Lower leg skin (tissue), 4 donors: ENCODE measurements at regions not wholly inside any gene's neighbourhood (a gene's known extent, or its start where the extent isn't known, plus 50 kb on each side); places are given as distances from the start of the nearest gene placed in this dataset.

Experiments used
- DNase-seq, 2 donors: peaks; one replicate each; pipeline ENCODE4 v3.0.0-alpha.2; 2019; ENCODE audit warnings: low spot score in 2 of 2
- H3K4me3 ChIP-seq: fragments of 200-600 bp; sonication (generic); 2 replicates; pipeline ENCODE4 v1.5.1; 2017; ENCODE audit warnings: mild to moderate bottlenecking, low read depth; ENCODE audit not compliant: poor library complexity, severe bottlenecking
- POLR2A ChIP-seq, 2 donors: fragments of 450-650 bp; IDR thresholded peaks; one replicate each; pipeline ENCODE4 v1.6.1; 2016 to 2017; ENCODE audit warnings: antibody characterized with exemption in 2 of 2, mild to moderate bottlenecking in 1 of 2, moderate library complexity in 1 of 2
- WGBS, 2 donors: methylation state at CpG; one replicate each; pipeline ENCODE4 v1.1.5; 2018; 5-methylcytosine and 5-hydroxymethylcytosine counted together
- intact Hi-C: fragments of 100-400 bp; cut with DNase I; formaldehyde crosslinking; loops from one replicate; pipeline ENCODE4 v1.15.0; 2023; ENCODE audit warnings: low total_unique reads
- TF ChIP-seq, protein P1 (sequence below), 3 donors: fragments of 450-650 bp; IDR thresholded peaks; one replicate each; pipeline ENCODE4 v1.5.1; 2016; ENCODE audit warnings: antibody characterized with exemption in 3 of 3, mild to moderate bottlenecking in 3 of 3, moderate library complexity in 2 of 3

DNA sequence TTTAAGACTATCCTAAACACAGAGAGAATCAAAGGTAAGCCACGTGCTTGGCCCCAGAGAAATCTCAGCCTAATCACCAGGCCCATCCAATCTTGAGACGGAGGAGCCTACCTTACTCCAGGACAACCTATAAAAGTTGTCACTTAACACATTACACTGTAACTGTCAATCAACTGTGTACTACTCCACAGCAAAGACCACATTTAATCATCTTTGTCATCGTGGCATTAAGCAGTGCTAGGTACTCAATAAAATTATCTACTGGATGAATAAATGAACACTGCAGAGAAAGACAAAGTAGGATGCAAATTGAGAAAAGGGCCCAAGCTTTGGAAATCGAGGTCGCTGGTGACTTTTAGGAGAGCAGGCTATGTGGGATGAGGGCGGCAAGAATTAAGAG, 466.7 kb downstream of the SHQ1 start:
- TF ChIP-seq POLR2A (IDR thresholded peaks at IDR 0.05): no peak
- TF ChIP-seq, protein P1, sequence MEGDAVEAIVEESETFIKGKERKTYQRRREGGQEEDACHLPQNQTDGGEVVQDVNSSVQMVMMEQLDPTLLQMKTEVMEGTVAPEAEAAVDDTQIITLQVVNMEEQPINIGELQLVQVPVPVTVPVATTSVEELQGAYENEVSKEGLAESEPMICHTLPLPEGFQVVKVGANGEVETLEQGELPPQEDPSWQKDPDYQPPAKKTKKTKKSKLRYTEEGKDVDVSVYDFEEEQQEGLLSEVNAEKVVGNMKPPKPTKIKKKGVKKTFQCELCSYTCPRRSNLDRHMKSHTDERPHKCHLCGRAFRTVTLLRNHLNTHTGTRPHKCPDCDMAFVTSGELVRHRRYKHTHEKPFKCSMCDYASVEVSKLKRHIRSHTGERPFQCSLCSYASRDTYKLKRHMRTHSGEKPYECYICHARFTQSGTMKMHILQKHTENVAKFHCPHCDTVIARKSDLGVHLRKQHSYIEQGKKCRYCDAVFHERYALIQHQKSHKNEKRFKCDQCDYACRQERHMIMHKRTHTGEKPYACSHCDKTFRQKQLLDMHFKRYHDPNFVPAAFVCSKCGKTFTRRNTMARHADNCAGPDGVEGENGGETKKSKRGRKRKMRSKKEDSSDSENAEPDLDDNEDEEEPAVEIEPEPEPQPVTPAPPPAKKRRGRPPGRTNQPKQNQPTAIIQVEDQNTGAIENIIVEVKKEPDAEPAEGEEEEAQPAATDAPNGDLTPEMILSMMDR (IDR thresholded peaks at IDR 0.05): no peak
- DNase-seq: no peak
- H3K4me3 ChIP-seq: no peak overlapping the region
- intact Hi-C loops: no loop called here
- 93 to 95% methylated on average over 6 of the region's 6 CpGs for WGBS, 2 donors

- DNase-seq: no peak
- TF ChIP-seq, protein P1 (IDR thresholded peaks at IDR 0.05): no peak
- no peak for TF ChIP-seq POLR2A (IDR thresholded peaks at IDR 0.05)
- intact Hi-C loops: no loop called here
- H3K4me3 ChIP-seq: no peak overlapping the region
- 91 to 95% methylated on average over 8 of the region's 8 CpGs for WGBS, 2 donors
Measured at GRCh38 chr3:72380711-72381493, 467.3 kb downstream of the SHQ1 start.

DNA sequence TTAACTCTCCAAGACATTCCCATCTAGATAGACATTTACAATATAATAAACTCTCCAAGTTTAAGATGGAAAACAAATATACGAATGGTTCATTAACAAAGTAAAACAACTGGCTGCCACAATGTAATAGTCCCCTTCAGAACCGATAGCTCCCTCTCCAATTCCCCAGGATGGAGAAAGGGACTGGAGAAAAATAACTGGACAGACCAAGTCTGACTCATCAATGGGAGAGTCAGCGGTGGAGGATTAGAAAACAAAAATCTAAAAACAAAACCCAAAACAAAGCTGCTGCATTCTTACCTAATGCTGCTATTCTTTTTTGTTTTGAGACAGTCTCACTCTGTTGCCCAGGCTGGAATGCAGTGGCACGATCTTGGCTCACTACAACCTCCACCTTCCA, 468.1 kb downstream of the SHQ1 start:
- WGBS, 2 donors: 45 to 57% methylated on average over 4 of the region's 4 CpGs
- no peak for TF ChIP-seq POLR2A (IDR thresholded peaks at IDR 0.05)
- TF ChIP-seq, protein P1 (IDR thresholded peaks at IDR 0.05): no peak
- intact Hi-C loops: no loop called here
- no peak for DNase-seq
- no peak overlapping the region for H3K4me3 ChIP-seq

- 65 to 66% methylated on average over 1 of the region's 1 CpG for WGBS, 2 donors
- no peak overlapping the region for H3K4me3 ChIP-seq
- intact Hi-C loops: no loop called here
- no peak for DNase-seq
- TF ChIP-seq, protein P1 (IDR thresholded peaks at IDR 0.05): no peak
Measured at GRCh38 chr3:72379500-72380187, 468.6 kb downstream of the SHQ1 start.

DNA sequence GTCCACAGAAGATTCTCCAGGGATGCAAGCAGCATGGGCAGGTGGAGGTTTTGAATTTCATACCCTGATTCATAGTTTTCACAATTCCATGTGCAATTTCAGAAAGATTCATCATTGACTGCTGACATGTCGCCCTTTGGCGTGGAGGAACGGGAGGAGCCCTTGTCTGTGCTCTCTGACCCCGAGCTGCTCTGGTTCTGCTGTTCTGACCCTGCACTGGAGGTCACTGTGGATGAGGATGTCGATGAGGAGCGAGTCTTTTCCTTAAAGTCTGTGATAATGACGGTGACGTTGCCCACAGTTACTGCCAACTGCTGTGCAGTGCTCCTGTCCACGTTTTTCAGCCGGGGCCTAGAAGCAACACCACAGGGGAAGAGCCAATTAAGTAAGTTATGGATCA, 470.0 kb downstream of the SHQ1 start:
- intact Hi-C loops: no loop called here
- 79 to 89% methylated on average over 10 of the region's 10 CpGs for WGBS, 2 donors
- DNase-seq: no peak
- TF ChIP-seq, protein P1 (IDR thresholded peaks at IDR 0.05): no peak
- no peak for TF ChIP-seq POLR2A (IDR thresholded peaks at IDR 0.05)
- no peak overlapping the region for H3K4me3 ChIP-seq
